Fibroblast of villous mesenchyme (primary cell): ENCODE measurements at regions not wholly inside any gene's neighbourhood (a gene's known extent, or its start where the extent isn't known, plus 50 kb on each side); places are given as distances from the start of the nearest gene placed in this dataset.

Experiments
- DNase-seq: peaks from one replicate; pipeline ENCODE4 v3.0.0-alpha.2; 2010; ENCODE audit warnings: low read depth
- H3K4me3 ChIP-seq: 2 replicates; pipeline ENCODE4 v1.5.1; 2011; ENCODE audit warnings: low read depth, mild to moderate bottlenecking, low read length
- TF ChIP-seq, protein P1 (sequence below): IDR thresholded peaks from 2 replicates; pipeline ENCODE4 v1.5.1; 2012; ENCODE audit warnings: low read depth, mild to moderate bottlenecking, low read length; ENCODE audit not compliant: insufficient read depth

DNA sequence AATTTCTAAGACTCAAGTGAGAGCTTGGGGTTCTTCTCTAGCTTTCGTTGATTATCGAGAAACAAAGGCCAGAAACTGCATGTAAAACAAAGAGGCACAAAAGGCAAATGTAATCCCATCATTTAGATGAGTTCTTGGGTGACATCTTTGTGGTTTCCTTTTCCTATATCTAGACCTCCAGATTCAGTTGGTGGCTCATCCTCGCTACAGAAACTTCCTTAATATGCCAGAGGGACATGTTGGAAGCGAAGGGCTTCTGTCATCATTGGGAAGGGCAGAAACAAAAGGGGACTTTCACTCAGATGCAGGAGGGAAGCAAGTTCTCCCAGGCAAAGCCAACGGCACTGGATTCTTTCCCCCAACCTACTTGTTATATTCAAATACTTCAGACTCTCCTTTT, 150.6 kb upstream of the ZFHX3 start:
- no peak overlapping the region for H3K4me3 ChIP-seq
- TF ChIP-seq, protein P1, sequence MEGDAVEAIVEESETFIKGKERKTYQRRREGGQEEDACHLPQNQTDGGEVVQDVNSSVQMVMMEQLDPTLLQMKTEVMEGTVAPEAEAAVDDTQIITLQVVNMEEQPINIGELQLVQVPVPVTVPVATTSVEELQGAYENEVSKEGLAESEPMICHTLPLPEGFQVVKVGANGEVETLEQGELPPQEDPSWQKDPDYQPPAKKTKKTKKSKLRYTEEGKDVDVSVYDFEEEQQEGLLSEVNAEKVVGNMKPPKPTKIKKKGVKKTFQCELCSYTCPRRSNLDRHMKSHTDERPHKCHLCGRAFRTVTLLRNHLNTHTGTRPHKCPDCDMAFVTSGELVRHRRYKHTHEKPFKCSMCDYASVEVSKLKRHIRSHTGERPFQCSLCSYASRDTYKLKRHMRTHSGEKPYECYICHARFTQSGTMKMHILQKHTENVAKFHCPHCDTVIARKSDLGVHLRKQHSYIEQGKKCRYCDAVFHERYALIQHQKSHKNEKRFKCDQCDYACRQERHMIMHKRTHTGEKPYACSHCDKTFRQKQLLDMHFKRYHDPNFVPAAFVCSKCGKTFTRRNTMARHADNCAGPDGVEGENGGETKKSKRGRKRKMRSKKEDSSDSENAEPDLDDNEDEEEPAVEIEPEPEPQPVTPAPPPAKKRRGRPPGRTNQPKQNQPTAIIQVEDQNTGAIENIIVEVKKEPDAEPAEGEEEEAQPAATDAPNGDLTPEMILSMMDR, result no peak
- no peak for DNase-seq

DNA sequence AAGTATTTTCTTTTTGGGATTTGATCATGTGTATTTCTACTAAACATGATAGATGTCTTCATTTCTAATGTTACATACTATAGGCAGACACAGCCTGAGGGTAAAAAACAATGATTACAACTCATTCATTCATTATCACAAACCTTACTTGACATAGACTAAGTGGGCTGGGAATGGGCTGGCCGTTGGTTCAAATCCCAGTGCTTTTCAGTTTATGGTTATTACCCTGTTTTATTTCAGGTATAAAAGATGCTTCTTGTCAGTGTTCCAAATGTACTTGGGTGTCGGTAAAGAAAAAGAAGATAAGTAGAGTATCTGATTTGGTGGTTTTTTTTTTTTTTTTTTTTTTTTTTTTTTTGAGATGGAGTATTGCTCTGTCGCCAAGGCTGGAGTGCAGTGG, 149.7 kb upstream of the ZFHX3 start:
- TF ChIP-seq, protein P1, result no peak
- no peak for DNase-seq
- H3K4me3 ChIP-seq, result no peak overlapping the region

DNA sequence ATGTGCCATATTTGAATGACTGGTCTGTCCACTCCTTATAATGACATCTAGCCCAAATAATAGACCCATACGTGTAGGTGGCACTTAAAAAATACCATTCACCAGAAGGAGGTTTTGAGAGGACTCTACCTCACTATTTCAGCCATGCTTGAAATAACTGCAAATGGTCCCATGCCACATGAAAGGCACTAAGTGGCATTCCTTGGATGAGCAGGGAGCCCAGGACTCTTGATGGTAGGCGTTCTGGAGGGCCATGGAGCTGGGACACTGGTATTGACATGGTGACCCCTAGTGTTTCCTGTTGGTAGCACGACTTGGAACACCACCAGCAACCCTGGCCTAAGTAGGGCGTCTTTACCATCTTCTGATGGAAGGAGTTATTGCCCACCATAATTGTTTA, 148.7 kb upstream of the ZFHX3 start:
- peak; percentile 73 for DNase-seq
- TF ChIP-seq, protein P1, result peak; percentile 82
- H3K4me3 ChIP-seq, result no peak overlapping the region

DNA sequence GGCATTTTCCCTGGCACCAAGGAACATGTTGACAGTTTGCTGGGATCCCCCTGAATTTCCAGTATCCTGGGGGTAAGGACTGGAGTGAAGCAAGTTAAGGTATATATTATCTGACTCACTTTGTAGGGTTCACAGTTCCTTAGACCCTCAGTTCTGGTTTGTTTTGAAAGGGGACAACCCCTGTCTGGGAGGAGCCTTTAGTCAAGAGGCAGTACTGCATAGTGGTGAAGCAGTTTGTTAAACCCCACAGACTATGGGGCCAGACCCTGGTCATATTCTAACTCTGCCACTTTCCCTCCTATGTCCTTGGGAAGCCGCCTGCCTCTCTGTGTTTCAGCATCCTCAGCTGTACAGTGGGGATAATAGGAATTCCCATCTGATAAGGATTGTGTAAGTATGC, 145.5 kb upstream of the ZFHX3 start:
- DNase-seq, result no peak
- no peak overlapping the region for H3K4me3 ChIP-seq
- TF ChIP-seq, protein P1, result no peak

DNA sequence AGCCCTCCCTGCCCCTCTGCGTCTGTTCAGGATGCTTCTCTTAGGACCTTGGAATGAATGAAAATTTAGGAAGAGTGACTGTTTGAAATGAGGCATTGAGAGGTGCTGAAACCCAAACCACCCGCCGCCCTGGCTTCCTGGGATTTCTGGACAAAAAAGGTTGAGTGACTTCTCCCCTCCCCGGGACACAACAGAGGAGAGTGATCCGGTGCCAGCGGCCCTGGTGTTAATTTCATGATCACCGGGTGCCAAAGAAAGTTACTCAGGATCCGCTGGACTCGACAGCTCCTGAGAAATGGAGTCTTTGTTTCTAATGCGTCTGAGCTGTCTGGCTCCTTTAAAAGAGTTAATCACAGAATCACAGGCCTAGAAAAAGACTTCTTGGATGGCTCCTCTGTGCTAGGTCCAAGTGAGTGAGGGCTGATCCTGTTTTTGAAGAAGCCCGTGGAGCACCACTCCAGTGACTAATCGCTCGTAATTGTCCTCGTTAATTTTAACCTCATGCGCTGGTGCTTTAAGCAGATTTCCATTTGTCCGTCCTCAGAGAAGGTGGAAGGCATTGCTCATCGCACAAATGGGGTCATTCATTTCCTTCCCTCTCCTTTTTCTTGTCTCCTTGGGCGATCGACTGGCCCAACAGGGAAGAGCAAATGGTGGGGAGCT, 144.4 kb upstream of the ZFHX3 start:
- TF ChIP-seq, protein P1, result no peak
- H3K4me3 ChIP-seq, result no peak overlapping the region
- no peak for DNase-seq

DNA sequence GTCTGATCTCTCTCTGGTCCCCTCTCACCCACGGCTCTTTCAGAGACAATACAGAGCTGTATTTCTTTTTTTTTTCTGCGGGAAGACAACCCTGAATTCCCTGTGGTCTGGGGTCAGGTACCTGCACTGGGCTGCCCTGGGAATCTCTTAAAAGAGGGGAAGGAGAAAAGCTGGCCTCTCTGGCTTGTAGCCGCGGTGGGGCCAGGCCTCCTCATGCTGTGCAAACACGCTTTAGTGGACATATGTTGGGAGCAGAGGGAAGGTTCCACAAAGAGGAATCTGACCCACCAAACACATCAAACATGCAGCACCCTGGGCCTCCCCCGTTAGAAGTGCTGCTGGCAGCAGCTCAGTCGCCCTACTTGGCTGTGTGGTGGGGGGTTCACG, 143.7 kb upstream of the ZFHX3 start:
- TF ChIP-seq, protein P1, result no peak
- DNase-seq, result no peak
- H3K4me3 ChIP-seq, result no peak overlapping the region
